ENCODE measurements at regions not wholly inside any gene's neighbourhood (a gene's known extent, or its start where the extent isn't known, plus 50 kb on each side); places are given as distances from the start of the nearest gene placed in this dataset.

- 0 out of 2 replicates have a peak, but pooled peaks have one; percentile 28 for TF ChIP-seq ZBTB39 (CRISPR knock-in tag; IDR thresholded peaks at IDR 0.05)
- no peak for TF ChIP-seq AKAP8 (CRISPR knock-in tag; IDR thresholded peaks at IDR 0.05)
- no peak for TF ChIP-seq ZC3H4 (CRISPR knock-in tag; IDR thresholded peaks at IDR 0.05; ENCODE audit: borderline replicate concordance)
- TF ChIP-seq DZIP1 (CRISPR knock-in tag; IDR thresholded peaks at IDR 0.05): no peak
- TF ChIP-seq HMGXB3 (CRISPR knock-in tag; IDR thresholded peaks at IDR 0.05; ENCODE audit: borderline replicate concordance): no peak
- TF ChIP-seq ZNF552 (CRISPR knock-in tag; IDR thresholded peaks at IDR 0.05; ENCODE audit: borderline replicate concordance): no peak
- TF ChIP-seq MBD4 (IDR thresholded peaks at IDR 0.05; ENCODE audit: borderline replicate concordance, low read length): no peak
- TF ChIP-seq ATRX (CRISPR knock-in tag; IDR thresholded peaks at IDR 0.05; ENCODE audit: borderline replicate concordance): no peak
- TF ChIP-seq HBP1 (CRISPR knock-in tag; IDR thresholded peaks at IDR 0.05; ENCODE audit: low read depth): no peak
- TF ChIP-seq FOSL1 (CRISPR knock-in tag; IDR thresholded peaks at IDR 0.05; ENCODE audit: borderline replicate concordance): no peak
- no peak for TF ChIP-seq IRF9 (CRISPR knock-in tag; IDR thresholded peaks at IDR 0.05; ENCODE audit: borderline replicate concordance)
- no peak for TF ChIP-seq MEIS2 (CRISPR knock-in tag; IDR thresholded peaks at IDR 0.05)
- TF ChIP-seq TBX3 (IDR thresholded peaks at IDR 0.05; ENCODE audit: borderline replicate concordance): no peak
- no peak for TF ChIP-seq LRRFIP1 (CRISPR knock-in tag; conservative IDR thresholded peaks at IDR 0.05)
- no peak for TF ChIP-seq GPN1 (CRISPR knock-in tag; IDR thresholded peaks at IDR 0.05; ENCODE audit: borderline replicate concordance)
Measured at GRCh38 chr11:129248618-129249017, 56.5 kb upstream of the ARHGAP32 start (continued).

Measured in HepG2 (cell line).